ENCODE measurements at regions not wholly inside any gene's neighbourhood (a gene's known extent, or its start where the extent isn't known, plus 50 kb on each side); places are given as distances from the start of the nearest gene placed in this dataset.

- TF ChIP-seq, protein P1, sequence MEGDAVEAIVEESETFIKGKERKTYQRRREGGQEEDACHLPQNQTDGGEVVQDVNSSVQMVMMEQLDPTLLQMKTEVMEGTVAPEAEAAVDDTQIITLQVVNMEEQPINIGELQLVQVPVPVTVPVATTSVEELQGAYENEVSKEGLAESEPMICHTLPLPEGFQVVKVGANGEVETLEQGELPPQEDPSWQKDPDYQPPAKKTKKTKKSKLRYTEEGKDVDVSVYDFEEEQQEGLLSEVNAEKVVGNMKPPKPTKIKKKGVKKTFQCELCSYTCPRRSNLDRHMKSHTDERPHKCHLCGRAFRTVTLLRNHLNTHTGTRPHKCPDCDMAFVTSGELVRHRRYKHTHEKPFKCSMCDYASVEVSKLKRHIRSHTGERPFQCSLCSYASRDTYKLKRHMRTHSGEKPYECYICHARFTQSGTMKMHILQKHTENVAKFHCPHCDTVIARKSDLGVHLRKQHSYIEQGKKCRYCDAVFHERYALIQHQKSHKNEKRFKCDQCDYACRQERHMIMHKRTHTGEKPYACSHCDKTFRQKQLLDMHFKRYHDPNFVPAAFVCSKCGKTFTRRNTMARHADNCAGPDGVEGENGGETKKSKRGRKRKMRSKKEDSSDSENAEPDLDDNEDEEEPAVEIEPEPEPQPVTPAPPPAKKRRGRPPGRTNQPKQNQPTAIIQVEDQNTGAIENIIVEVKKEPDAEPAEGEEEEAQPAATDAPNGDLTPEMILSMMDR (conservative IDR thresholded peaks at IDR 0.05; ENCODE audit: low read length), result no peak
- no peak for TF ChIP-seq EZH2phosphoT487 (IDR thresholded peaks at IDR 0.05; ENCODE audit: borderline replicate concordance)
Observed at GRCh38 chr18:73004260-73004659, 136.5 kb upstream of the NETO1 start.

Measured in Loucy (cell line).